GM12801 (cell line): ENCODE measurements at regions not wholly inside any gene's neighbourhood (a gene's known extent, or its start where the extent isn't known, plus 50 kb on each side); places are given as distances from the start of the nearest gene placed in this dataset.

Experiments
- CTCF ChIP-seq: IDR thresholded peaks from one replicate; pipeline ENCODE4 v1.5.1; 2011; ENCODE audit warnings: control low read depth; ENCODE audit not compliant: insufficient read length; ENCODE audit errors: extremely low read depth

- TF ChIP-seq CTCF: no peak
Observed at GRCh38 chr12:88922816-88923215, 342.5 kb upstream of the KITLG start.

GRCh38 chr12:88921890-88922532 lies 341.7 kb upstream of the KITLG start:
- no peak for TF ChIP-seq CTCF

- TF ChIP-seq CTCF: no peak
Observed at GRCh38 chr12:88921434-88921833, 341.2 kb upstream of the KITLG start.

GRCh38 chr12:88918161-88918560 lies 337.9 kb upstream of the KITLG start:
- TF ChIP-seq CTCF: no peak

- TF ChIP-seq CTCF: no peak
Observed at GRCh38 chr12:88914967-88915366, 334.7 kb upstream of the KITLG start.

GRCh38 chr12:88909510-88909909 lies 329.2 kb upstream of the KITLG start:
- no peak for TF ChIP-seq CTCF

GRCh38 chr12:88908345-88908744 lies 328.1 kb upstream of the KITLG start:
- TF ChIP-seq CTCF: no peak

- TF ChIP-seq CTCF: no peak
Observed at GRCh38 chr12:88904705-88905104, 324.4 kb upstream of the KITLG start.
